GM21515 (cell line): ENCODE measurements at regions not wholly inside any gene's neighbourhood (a gene's known extent, or its start where the extent isn't known, plus 50 kb on each side); places are given as distances from the start of the nearest gene placed in this dataset.
"Not testable (repeated sequence)": the region's sequence is repeated elsewhere in the genome, so short reads cannot be mapped to it uniquely, and the experiment has no call there.

Experiments used
- ATAC-seq: cut with Tn5 transposase; IDR thresholded peaks from one replicate; pipeline ENCODE4 v1.9.1; 2021; ENCODE audit not compliant: unreplicated experiment

GRCh38 chr12:73002504-73002903, 730.3 kb downstream of the TRHDE start:
- ATAC-seq = not testable (repeated sequence)

GRCh38 chr12:73009138-73009834, 737.1 kb downstream of the TRHDE start:
- not testable (repeated sequence) for ATAC-seq

GRCh38 chr12:73017981-73018380, 745.8 kb downstream of the TRHDE start:
- ATAC-seq = no peak

- ATAC-seq = no peak
Observed at GRCh38 chr12:73053893-73054292, 781.7 kb downstream of the TRHDE start.

GRCh38 chr12:73057428-73057827, 785.3 kb downstream of the TRHDE start:
- ATAC-seq = no peak

- ATAC-seq = no peak
Observed at GRCh38 chr12:73065913-73066312, 793.7 kb downstream of the TRHDE start.

- no peak for ATAC-seq
Observed at GRCh38 chr12:73067616-73068015, 795.4 kb downstream of the TRHDE start.

GRCh38 chr12:73072214-73072613, 800.0 kb downstream of the TRHDE start:
- ATAC-seq = no peak

- no peak for ATAC-seq
Observed at GRCh38 chr12:73076760-73077159, 804.6 kb downstream of the TRHDE start.

GRCh38 chr12:73083736-73084135, 811.6 kb downstream of the TRHDE start:
- ATAC-seq = no peak

- no peak for ATAC-seq
Observed at GRCh38 chr12:73106296-73106695, 834.1 kb downstream of the TRHDE start.

GRCh38 chr12:73106896-73107295, 834.7 kb downstream of the TRHDE start:
- ATAC-seq = no peak

- no peak for ATAC-seq
Observed at GRCh38 chr12:73110816-73111215, 838.6 kb downstream of the TRHDE start.

GRCh38 chr12:73112035-73112816, 840.1 kb downstream of the TRHDE start:
- no peak for ATAC-seq

- no peak for ATAC-seq
Observed at GRCh38 chr12:73124480-73124879, 852.3 kb downstream of the TRHDE start.

GRCh38 chr12:73125148-73125547, 853.0 kb downstream of the TRHDE start:
- ATAC-seq = no peak

GRCh38 chr12:73136386-73136785, 864.2 kb downstream of the TRHDE start:
- ATAC-seq = no peak

- ATAC-seq = not testable (repeated sequence)
Observed at GRCh38 chr12:73139642-73140041, 867.5 kb downstream of the TRHDE start.

- ATAC-seq = no peak
Observed at GRCh38 chr12:73158341-73158740, 886.2 kb downstream of the TRHDE start.

- ATAC-seq = no peak
Observed at GRCh38 chr12:73159954-73160353, 887.8 kb downstream of the TRHDE start.

GRCh38 chr12:73161970-73162369, 889.8 kb downstream of the TRHDE start:
- ATAC-seq = no peak

- ATAC-seq = no peak
Observed at GRCh38 chr12:73180734-73181133, 908.6 kb downstream of the TRHDE start.
